GM21723 (cell line): ENCODE measurements at regions not wholly inside any gene's neighbourhood (a gene's known extent, or its start where the extent isn't known, plus 50 kb on each side); places are given as distances from the start of the nearest gene placed in this dataset.

Experiments used
- ATAC-seq: cut with Tn5 transposase; IDR thresholded peaks from one replicate; pipeline ENCODE4 v1.9.1; 2021; ENCODE audit warnings: mild to moderate bottlenecking, moderate library complexity; ENCODE audit not compliant: unreplicated experiment

GRCh38 chr13:44210525-44210924, 163.1 kb upstream of the SERP2 start:
- no peak for ATAC-seq

- no peak for ATAC-seq
These were observed 162.3 kb upstream of the SERP2 start for GRCh38 chr13:44211286-44211685.

- no peak for ATAC-seq
These were observed 161.8 kb upstream of the SERP2 start for GRCh38 chr13:44211704-44212346.

GRCh38 chr13:44212633-44213396, 160.8 kb upstream of the SERP2 start:
- no peak for ATAC-seq

- no peak for ATAC-seq
These were observed 155.0 kb upstream of the SERP2 start for GRCh38 chr13:44218501-44219240.

GRCh38 chr13:44219577-44220548, 153.8 kb upstream of the SERP2 start:
- ATAC-seq = no peak

GRCh38 chr13:44220948-44221347, 152.7 kb upstream of the SERP2 start:
- ATAC-seq = no peak

- no peak for ATAC-seq
These were observed 152.0 kb upstream of the SERP2 start for GRCh38 chr13:44221657-44222056.

- no peak for ATAC-seq
These were observed 149.7 kb upstream of the SERP2 start for GRCh38 chr13:44223770-44224444.

- no peak for ATAC-seq
These were observed 149.0 kb upstream of the SERP2 start for GRCh38 chr13:44224450-44225149.

- ATAC-seq = no peak
These were observed 144.1 kb upstream of the SERP2 start for GRCh38 chr13:44229371-44230030.

GRCh38 chr13:44230071-44230470, 143.6 kb upstream of the SERP2 start:
- ATAC-seq = no peak

- ATAC-seq = no peak
These were observed 142.9 kb upstream of the SERP2 start for GRCh38 chr13:44230736-44231135.

- no peak for ATAC-seq
These were observed 141.7 kb upstream of the SERP2 start for GRCh38 chr13:44231786-44232516.

- ATAC-seq = no peak
These were observed 140.8 kb upstream of the SERP2 start for GRCh38 chr13:44232774-44233173.

- ATAC-seq = no peak
These were observed 139.1 kb upstream of the SERP2 start for GRCh38 chr13:44234566-44234965.

GRCh38 chr13:44236370-44236769, 137.3 kb upstream of the SERP2 start:
- no peak for ATAC-seq

- no peak for ATAC-seq
These were observed 136.8 kb upstream of the SERP2 start for GRCh38 chr13:44236801-44237207.
